ENCODE measurements at regions not wholly inside any gene's neighbourhood (a gene's known extent, or its start where the extent isn't known, plus 50 kb on each side); places are given as distances from the start of the nearest gene placed in this dataset.

GRCh38 chr4:159422019-159422418, 319.1 kb downstream of the RAPGEF2 start:
- TF ChIP-seq CTCF (IDR thresholded peaks at IDR 0.05) (no peak), REST (IDR thresholded peaks at IDR 0.05; ENCODE audit: insufficient read depth in 1 of 2, low read depth in 2 of 2, low read length in 1 of 2) (no peak), SIN3A (IDR thresholded peaks at IDR 0.05; ENCODE audit: borderline replicate concordance, insufficient read depth, low read depth, low read length) (no peak), POLR2AphosphoS5 (IDR thresholded peaks at IDR 0.05; ENCODE audit: low read depth, low read length) (no peak)

All from Panc1 (cell line).